ENCODE measurements at regions not wholly inside any gene's neighbourhood (a gene's known extent, or its start where the extent isn't known, plus 50 kb on each side); places are given as distances from the start of the nearest gene placed in this dataset.

GRCh38 chr16:85422632-85423550, 190.2 kb upstream of the GSE1 start (continued):
- TF ChIP-seq POLR2AphosphoS2 (IDR thresholded peaks at IDR 0.05; ENCODE audit: low read depth, low read length): no peak
- TF ChIP-seq HNRNPK (IDR thresholded peaks at IDR 0.05; ENCODE audit: low read depth, low read length, poor library complexity, severe bottlenecking): peak; percentile 51
- TF ChIP-seq BCLAF1 (IDR thresholded peaks at IDR 0.05): no peak
- TF ChIP-seq GFI1 (CRISPR knock-in tag; IDR thresholded peaks at IDR 0.05; ENCODE audit: borderline replicate concordance): peak; percentile 86; the same call in 1 of the 2 replicates
- peak; percentile 48; the same call in 1 of the 2 replicates for TF ChIP-seq SSRP1 (CRISPR knock-in tag; IDR thresholded peaks at IDR 0.05)
- no peak for TF ChIP-seq ZNF44 (CRISPR knock-in tag; IDR thresholded peaks at IDR 0.05)
- TF ChIP-seq ZNF441 (CRISPR knock-in tag; IDR thresholded peaks at IDR 0.05; ENCODE audit: borderline replicate concordance): no peak; the same call in 1 of the 2 replicates
- TF ChIP-seq DNMT1 (CRISPR knock-in tag; IDR thresholded peaks at IDR 0.05): 0 out of 2 replicates have a peak, but pooled peaks have one; percentile 10
- peak; percentile 78 for TF ChIP-seq THAP11 (CRISPR knock-in tag; IDR thresholded peaks at IDR 0.05)
- TF ChIP-seq RFX3 (CRISPR knock-in tag; IDR thresholded peaks at IDR 0.05): no peak; the same call in 1 of the 2 replicates
- TF ChIP-seq ZNF878 (CRISPR knock-in tag; IDR thresholded peaks at IDR 0.05): peak; percentile 59; the same call in 1 of the 2 replicates
- TF ChIP-seq FOXP4 (CRISPR knock-in tag; IDR thresholded peaks at IDR 0.05): peak; percentile 100
- TF ChIP-seq TIGD3 (CRISPR knock-in tag; IDR thresholded peaks at IDR 0.05; ENCODE audit: borderline replicate concordance): 0 out of 2 replicates have a peak, but pooled peaks have one; percentile 30
- TF ChIP-seq ZNF704 (CRISPR knock-in tag; IDR thresholded peaks at IDR 0.05; ENCODE audit: borderline replicate concordance): peak; percentile 90; the same call in 1 of the 2 replicates
- TF ChIP-seq TERF1 (CRISPR knock-in tag; IDR thresholded peaks at IDR 0.05): no peak
- TF ChIP-seq CREB3 (CRISPR knock-in tag; IDR thresholded peaks at IDR 0.05): no peak
